ENCODE measurements at regions not wholly inside any gene's neighbourhood (a gene's known extent, or its start where the extent isn't known, plus 50 kb on each side); places are given as distances from the start of the nearest gene placed in this dataset.

GRCh38 chr6:135592276-135592675 is 94.7 kb upstream of the AHI1 start:
- Histone ChIP-seq H3K27me3 (no peaks in the 10 kb centered on the region), H3K27ac (no peak overlapping the region), H3K4me1 (no peaks in the 10 kb centered on the region), H3K4me3 (no peak overlapping the region), H3K9me3 (no peaks in the 10 kb centered on the region), H3K36me3 (no peaks in the 10 kb centered on the region)
- intact Hi-C loops (cut with DNase I): no loop called here
- DNase-seq: no peak
- no peak for ATAC-seq
- 79% methylated on average over 1 of the region's 1 CpG for WGBS (ENCODE audit: insufficient coverage, low coverage, low lambda C conversion rate, missing lambda C conversion rate)
- TF ChIP-seq CTCF (IDR thresholded peaks at IDR 0.05): no peak

GRCh38 chr6:135594000-135594399 is 96.5 kb upstream of the AHI1 start:
- no peaks in the 10 kb centered on the region for H3K4me1 ChIP-seq
- no peaks in the 10 kb centered on the region for H3K36me3 ChIP-seq
- ATAC-seq (no peak), DNase-seq (no peak)
- H3K27ac ChIP-seq: no peak overlapping the region
- 86% methylated on average over 1 of the region's 1 CpG for WGBS (ENCODE audit: insufficient coverage, low coverage, low lambda C conversion rate, missing lambda C conversion rate)
- TF ChIP-seq CTCF (IDR thresholded peaks at IDR 0.05): no peak
- no peaks in the 10 kb centered on the region for H3K27me3 ChIP-seq
- intact Hi-C loops (cut with DNase I): no loop called here
- H3K4me3 ChIP-seq: no peak overlapping the region
- no peaks in the 10 kb centered on the region for H3K9me3 ChIP-seq

GRCh38 chr6:135600086-135600702 is 102.7 kb upstream of the AHI1 start:
- ATAC-seq (no peak), DNase-seq (no peak)
- no peaks in the 10 kb centered on the region for H3K36me3 ChIP-seq
- no peak overlapping the region for H3K27ac ChIP-seq
- H3K4me3 ChIP-seq: no peak overlapping the region
- H3K9me3 ChIP-seq: no peaks in the 10 kb centered on the region
- intact Hi-C loops (cut with DNase I): no loop called here
- no peak for TF ChIP-seq CTCF (IDR thresholded peaks at IDR 0.05)
- TF ChIP-seq POLR2A (IDR thresholded peaks at IDR 0.05): no peak
- no peaks in the 10 kb centered on the region for H3K27me3 ChIP-seq
- no peaks in the 10 kb centered on the region for H3K4me1 ChIP-seq
- 67% methylated on average over 2 of the region's 5 CpGs for WGBS (ENCODE audit: insufficient coverage, low coverage, low lambda C conversion rate, missing lambda C conversion rate)

- TF ChIP-seq CTCF (IDR thresholded peaks at IDR 0.05): no peak
- TF ChIP-seq POLR2A (IDR thresholded peaks at IDR 0.05): no peak
These were observed 103.4 kb upstream of the AHI1 start for GRCh38 chr6:135600931-135601330.

GRCh38 chr6:135601857-135602256 is 104.3 kb upstream of the AHI1 start:
- Histone ChIP-seq H3K4me3 (no peak overlapping the region), H3K9me3 (no peaks in the 10 kb centered on the region), H3K36me3 (no peaks in the 10 kb centered on the region), H3K27ac (no peak overlapping the region), H3K27me3 (no peaks in the 10 kb centered on the region), H3K4me1 (no peaks in the 10 kb centered on the region)
- DNase-seq (no peak), ATAC-seq (no peak)
- TF ChIP-seq CTCF (IDR thresholded peaks at IDR 0.05): no peak
- TF ChIP-seq POLR2A (IDR thresholded peaks at IDR 0.05): no peak
- intact Hi-C loops (cut with DNase I): no loop called here

More at GRCh38 chr6:135600931-135601330, 103.4 kb upstream of the AHI1 start:
- intact Hi-C loops (cut with DNase I): no loop called here
- 86% methylated on average over 4 of the region's 4 CpGs for WGBS (ENCODE audit: insufficient coverage, low coverage, low lambda C conversion rate, missing lambda C conversion rate)
- Histone ChIP-seq H3K36me3 (no peaks in the 10 kb centered on the region), H3K9me3 (no peaks in the 10 kb centered on the region), H3K4me3 (no peak overlapping the region), H3K27me3 (no peaks in the 10 kb centered on the region), H3K4me1 (no peaks in the 10 kb centered on the region), H3K27ac (no peak overlapping the region)
- no peak for DNase-seq
- ATAC-seq: no peak

Measured in right lobe of liver (tissue), 6 donors.